ENCODE measurements at regions not wholly inside any gene's neighbourhood (a gene's known extent, or its start where the extent isn't known, plus 50 kb on each side); places are given as distances from the start of the nearest gene placed in this dataset.

- TF ChIP-seq ZNF140 (tag by site-specific recombination; IDR thresholded peaks at IDR 0.05) = no peak
- TF ChIP-seq CTCF (tag by site-specific recombination; IDR thresholded peaks at IDR 0.05) = no peak
- no peak for TF ChIP-seq KLF1 (tag by site-specific recombination; IDR thresholded peaks at IDR 0.05)
- no peak for TF ChIP-seq ZXDB (tag by site-specific recombination; IDR thresholded peaks at IDR 0.05)
- no peak for TF ChIP-seq ZNF645 (tag by site-specific recombination; IDR thresholded peaks at IDR 0.05)
- no peak for TF ChIP-seq ZNF138 (tag by site-specific recombination; IDR thresholded peaks at IDR 0.05; ENCODE audit: borderline replicate concordance)
Observed at GRCh38 chr20:62553136-62553837, 77.5 kb upstream of the GATA5 start.

Measured in HEK293 (cell line).